ENCODE measurements at regions not wholly inside any gene's neighbourhood (a gene's known extent, or its start where the extent isn't known, plus 50 kb on each side); places are given as distances from the start of the nearest gene placed in this dataset.

- DNase-seq = no peak
- H3K4me3 ChIP-seq = no peak overlapping the region
- 74 to 75% methylated on average over 2 of the region's 2 CpGs for WGBS, 2 donors
- H3K36me3 ChIP-seq = no peaks in the 10 kb centered on the region
- H3K4me1 ChIP-seq = no peaks in the 10 kb centered on the region
- H3K27me3 ChIP-seq = no peaks in the 10 kb centered on the region
- intact Hi-C loops (cut with DNase I) = no loop called here
- TF ChIP-seq CTCF (IDR thresholded peaks at IDR 0.05) (no peak), POLR2AphosphoS5 (IDR thresholded peaks at IDR 0.05) (no peak), POLR2A (IDR thresholded peaks at IDR 0.05) (no peak), EP300 (IDR thresholded peaks at IDR 0.05) (no peak)
- no peak overlapping the region for H3K27ac ChIP-seq
- peaks cover 0 to 2% (median 0%) of the 10 kb centered on the region in 4 donors for H3K9me3 ChIP-seq
Measured at GRCh38 chr13:22698467-22698866, 482.3 kb upstream of the SGCG start.

GRCh38 chr13:22700246-22700887, 480.4 kb upstream of the SGCG start:
- Histone ChIP-seq H3K4me3 (no peak overlapping the region), H3K27ac (no peak overlapping the region), H3K9me3 (no peaks in the 10 kb centered on the region), H3K36me3 (no peaks in the 10 kb centered on the region), H3K4me1 (no peaks in the 10 kb centered on the region), H3K27me3 (no peaks in the 10 kb centered on the region)
- WGBS, 2 donors = 74 to 76% methylated on average over 6 of the region's 6 CpGs
- DNase-seq = no peak
- intact Hi-C loops (cut with DNase I) = no loop called here
- TF ChIP-seq POLR2A (IDR thresholded peaks at IDR 0.05) = no peak
- TF ChIP-seq CTCF (IDR thresholded peaks at IDR 0.05) = no peak
- TF ChIP-seq EP300 (IDR thresholded peaks at IDR 0.05) = no peak
- no peak for TF ChIP-seq POLR2AphosphoS5 (IDR thresholded peaks at IDR 0.05)

DNA sequence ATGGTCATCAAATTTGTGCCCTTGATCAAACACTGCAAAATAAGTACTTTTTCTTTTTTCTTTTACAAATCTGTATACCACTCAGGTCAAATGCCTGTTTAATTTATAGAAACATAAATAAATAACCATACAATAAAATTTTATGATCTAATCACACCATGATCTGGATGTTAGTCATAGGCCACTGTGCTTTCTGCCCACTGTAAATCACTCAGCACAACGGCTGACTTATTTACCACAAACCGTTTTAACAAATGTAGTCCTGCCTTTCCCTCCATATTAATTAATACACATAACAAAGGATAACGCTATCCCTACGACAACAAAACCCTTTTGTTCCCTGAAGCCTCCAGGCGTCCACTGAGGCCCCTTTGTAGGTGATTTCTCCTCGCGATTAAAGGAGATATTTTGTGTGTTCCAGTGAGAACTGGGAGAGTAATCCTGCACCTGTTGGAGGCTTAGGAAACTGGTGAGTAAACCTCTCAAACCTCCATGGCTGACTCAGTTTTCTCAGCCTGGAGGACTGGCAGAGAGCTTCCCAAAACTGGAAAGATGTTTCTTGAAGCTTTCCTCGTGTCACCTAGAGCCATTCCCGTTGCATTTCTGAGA, 477.1 kb upstream of the SGCG start:
- H3K27me3 ChIP-seq = no peaks in the 10 kb centered on the region
- no peak for TF ChIP-seq POLR2A (IDR thresholded peaks at IDR 0.05)
- TF ChIP-seq CTCF (IDR thresholded peaks at IDR 0.05) = no peak
- TF ChIP-seq POLR2AphosphoS5 (IDR thresholded peaks at IDR 0.05) = no peak
- no peak for TF ChIP-seq EP300 (IDR thresholded peaks at IDR 0.05)
- DNase-seq = no peak
- intact Hi-C loops (cut with DNase I) = no loop called here
- H3K4me3 ChIP-seq = no peak overlapping the region
- H3K27ac ChIP-seq = no peak overlapping the region
- H3K36me3 ChIP-seq = no peaks in the 10 kb centered on the region
- WGBS, 2 donors = 29 to 67% methylated on average over 9 of the region's 9 CpGs
- no peaks in the 10 kb centered on the region for H3K4me1 ChIP-seq
- no peaks in the 10 kb centered on the region for H3K9me3 ChIP-seq

GRCh38 chr13:22707946-22708345, 472.8 kb upstream of the SGCG start:
- DNase-seq = no peak
- no peak for TF ChIP-seq CTCF (IDR thresholded peaks at IDR 0.05)
- TF ChIP-seq EP300 (IDR thresholded peaks at IDR 0.05) = no peak
- WGBS, 2 donors = 93 to 94% methylated on average over 5 of the region's 5 CpGs
- intact Hi-C loops (cut with DNase I) = no loop called here
- H3K36me3 ChIP-seq = no peaks in the 10 kb centered on the region
- no peaks in the 10 kb centered on the region for H3K27me3 ChIP-seq
- H3K27ac ChIP-seq = no peak overlapping the region
- no peak overlapping the region for H3K4me3 ChIP-seq
- H3K9me3 ChIP-seq = no peaks in the 10 kb centered on the region
- H3K4me1 ChIP-seq = no peaks in the 10 kb centered on the region

DNA sequence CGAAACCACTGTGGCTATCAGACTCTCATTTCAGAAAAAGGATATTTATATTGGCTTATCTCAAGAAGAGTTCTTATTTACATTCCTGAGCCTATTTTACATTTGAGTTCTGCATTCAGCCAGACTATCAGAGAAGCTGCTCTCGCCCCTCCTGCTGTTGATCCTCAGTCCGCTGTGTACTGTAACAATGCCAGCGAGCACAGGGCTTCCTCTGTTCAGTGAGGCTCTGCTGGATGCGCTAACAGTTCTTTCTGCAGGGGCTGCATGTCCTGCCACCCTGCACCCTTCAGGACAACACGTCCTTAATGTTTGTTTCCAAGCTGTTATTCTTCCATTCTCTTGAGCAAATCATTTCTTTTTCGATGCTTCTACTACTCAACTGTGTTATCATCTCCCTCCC, 463.7 kb upstream of the SGCG start:
- intact Hi-C loops (cut with DNase I) = no loop called here
- H3K27me3 ChIP-seq = no peaks in the 10 kb centered on the region
- DNase-seq = no peak
- WGBS, 2 donors = 72 to 80% methylated on average over 7 of the region's 7 CpGs
- H3K36me3 ChIP-seq = no peaks in the 10 kb centered on the region
- no peak for TF ChIP-seq POLR2AphosphoS5 (IDR thresholded peaks at IDR 0.05)
- no peak for TF ChIP-seq CTCF (IDR thresholded peaks at IDR 0.05)
- TF ChIP-seq EP300 (IDR thresholded peaks at IDR 0.05) = no peak
- TF ChIP-seq POLR2A (IDR thresholded peaks at IDR 0.05) = no peak
- H3K4me3 ChIP-seq = no peak overlapping the region
- H3K4me1 ChIP-seq = no peaks in the 10 kb centered on the region
- no peaks in the 10 kb centered on the region for H3K9me3 ChIP-seq
- H3K27ac ChIP-seq = no peak overlapping the region
